GM19043 (cell line): ENCODE measurements at regions not wholly inside any gene's neighbourhood (a gene's known extent, or its start where the extent isn't known, plus 50 kb on each side); places are given as distances from the start of the nearest gene placed in this dataset.

ENCODE experiments used
- ATAC-seq: cut with Tn5 transposase; IDR thresholded peaks from one replicate; pipeline ENCODE4 v1.9.1; 2021; ENCODE audit warnings: low read depth; ENCODE audit not compliant: unreplicated experiment

- ATAC-seq: no peak
Observed at GRCh38 chr5:158099571-158100105, 240.7 kb upstream of the CLINT1 start.

GRCh38 chr5:158096835-158097234 lies 237.9 kb upstream of the CLINT1 start:
- no peak for ATAC-seq

GRCh38 chr5:158086856-158087255 lies 227.9 kb upstream of the CLINT1 start:
- no peak for ATAC-seq

GRCh38 chr5:158084292-158084691 lies 225.3 kb upstream of the CLINT1 start:
- no peak for ATAC-seq

- ATAC-seq: no peak
Observed at GRCh38 chr5:158082696-158083287, 223.8 kb upstream of the CLINT1 start.

- ATAC-seq: no peak
Observed at GRCh38 chr5:158080112-158080511, 221.2 kb upstream of the CLINT1 start.

GRCh38 chr5:158079097-158079496 lies 220.2 kb upstream of the CLINT1 start:
- ATAC-seq: no peak

- no peak for ATAC-seq
Observed at GRCh38 chr5:158074992-158075769, 216.2 kb upstream of the CLINT1 start.

GRCh38 chr5:158074597-158074991 lies 215.6 kb upstream of the CLINT1 start:
- ATAC-seq: no peak

- no peak for ATAC-seq
Observed at GRCh38 chr5:158070859-158071258, 211.9 kb upstream of the CLINT1 start.

- ATAC-seq: no peak
Observed at GRCh38 chr5:158069838-158070237, 210.9 kb upstream of the CLINT1 start.

- no peak for ATAC-seq
Observed at GRCh38 chr5:158068964-158069363, 210.0 kb upstream of the CLINT1 start.

- ATAC-seq: no peak
Observed at GRCh38 chr5:158066076-158066475, 207.1 kb upstream of the CLINT1 start.

GRCh38 chr5:158064334-158065123 lies 205.6 kb upstream of the CLINT1 start:
- no peak for ATAC-seq

GRCh38 chr5:158063052-158063451 lies 204.1 kb upstream of the CLINT1 start:
- ATAC-seq: no peak

GRCh38 chr5:158061451-158061850 lies 202.5 kb upstream of the CLINT1 start:
- no peak for ATAC-seq

GRCh38 chr5:158060212-158060611 lies 201.3 kb upstream of the CLINT1 start:
- ATAC-seq: no peak

- ATAC-seq: no peak
Observed at GRCh38 chr5:158058208-158059120, 199.5 kb upstream of the CLINT1 start.

- no peak for ATAC-seq
Observed at GRCh38 chr5:158056130-158056825, 197.3 kb upstream of the CLINT1 start.

- ATAC-seq: no peak
Observed at GRCh38 chr5:158055111-158055501, 196.2 kb upstream of the CLINT1 start.
